Liver (tissue), 8 donors: ENCODE measurements at regions not wholly inside any gene's neighbourhood (a gene's known extent, or its start where the extent isn't known, plus 50 kb on each side); places are given as distances from the start of the nearest gene placed in this dataset.

Source experiments
- DNase-seq: peaks from one replicate; pipeline ENCODE4 v3.0.0-alpha.2; 2017; ENCODE audit warnings: low spot score
- H3K27ac ChIP-seq, 2 donors: one replicate each; pipeline ENCODE4 v1.7.0; 2013; ENCODE audit warnings: inconsistent platforms in 2 of 2, low read length in 2 of 2, control low read depth in 1 of 2, low read depth in 1 of 2, mild to moderate bottlenecking in 1 of 2
- H3K27me3 ChIP-seq, 4 donors: one replicate each; pipeline versions ENCODE4 v1.6.1 to v1.7.0; 2013; ENCODE audit warnings: low read length in 3 of 4, inconsistent platforms in 1 of 4, mild to moderate bottlenecking in 1 of 4, moderate library complexity in 1 of 4; ENCODE audit not compliant: control insufficient read depth in 4 of 4, insufficient read depth in 4 of 4
- H3K36me3 ChIP-seq, 4 donors: one replicate each; pipeline versions ENCODE4 v1.6.1 to v1.7.0; 2013; ENCODE audit warnings: low read length in 3 of 4, mild to moderate bottlenecking in 3 of 4, low read depth in 1 of 4, moderate library complexity in 1 of 4; ENCODE audit not compliant: control insufficient read depth in 4 of 4, insufficient read depth in 3 of 4
- H3K4me1 ChIP-seq, 4 donors: one replicate each; pipeline versions ENCODE4 v1.6.1 to v1.7.0; 2013; ENCODE audit warnings: low read length in 3 of 4, mild to moderate bottlenecking in 3 of 4, moderate library complexity in 1 of 4; ENCODE audit not compliant: control insufficient read depth in 4 of 4, insufficient read depth in 4 of 4
- H3K4me3 ChIP-seq, 3 donors: one replicate each; pipeline versions ENCODE4 v1.6.1 to v1.7.0; 2013; ENCODE audit warnings: low read length in 3 of 3, control low read depth in 1 of 3, low read depth in 1 of 3, mild to moderate bottlenecking in 1 of 3
- H3K9ac ChIP-seq, 2 donors: one replicate each; pipeline ENCODE4 v1.7.0; 2013; ENCODE audit warnings: low read length in 2 of 2, mild to moderate bottlenecking in 2 of 2, moderate library complexity in 2 of 2, control low read depth in 1 of 2, low read depth in 1 of 2
- H3K9me3 ChIP-seq, 4 donors: one replicate each; pipeline versions ENCODE4 v1.6.1 to v1.7.0; 2013; ENCODE audit warnings: low read length in 3 of 4; ENCODE audit not compliant: control insufficient read depth in 4 of 4
- ATF3 ChIP-seq: IDR thresholded peaks from 2 replicates; pipeline ENCODE4 v1.6.1; 2016; ENCODE audit warnings: antibody characterized with exemption
- CTCF ChIP-seq: fragments of 150-350 bp; IDR thresholded peaks from 2 replicates; pipeline ENCODE4 v1.5.1; 2017; ENCODE audit warnings: improper control_type of control experiment, low read depth, low read length; ENCODE audit not compliant: missing input control
- EGR1 ChIP-seq, 2 donors: IDR thresholded peaks; 2 replicates each; pipeline ENCODE4 v1.6.1; 2016 to 2018; ENCODE audit warnings: antibody characterized with exemption in 2 of 2, low read depth in 2 of 2
- FOXA1 ChIP-seq: IDR thresholded peaks from 2 replicates; pipeline ENCODE4 v1.6.1; 2016; ENCODE audit warnings: antibody characterized with exemption
- FOXA2 ChIP-seq: IDR thresholded peaks from 2 replicates; pipeline ENCODE4 v1.6.1; 2016; ENCODE audit warnings: antibody characterized with exemption
- GABPA ChIP-seq, 2 donors: IDR thresholded peaks in 1 of 2; conservative IDR thresholded peaks in 1 of 2; 2 replicates each; pipeline ENCODE4 v1.6.1; 2016; ENCODE audit warnings: antibody characterized with exemption in 2 of 2, mild to moderate bottlenecking in 1 of 2, moderate library complexity in 1 of 2
- HNF4A ChIP-seq, 2 donors: conservative IDR thresholded peaks; 2 replicates each; pipeline ENCODE4 v1.6.1; 2016; ENCODE audit warnings: antibody characterized with exemption in 2 of 2, mild to moderate bottlenecking in 2 of 2
- HNF4G ChIP-seq: IDR thresholded peaks from 2 replicates; pipeline ENCODE4 v1.6.1; 2016; ENCODE audit warnings: antibody characterized with exemption
- JUND ChIP-seq, 2 donors: IDR thresholded peaks; 2 replicates each; pipeline ENCODE4 v1.6.1; 2016; ENCODE audit warnings: antibody characterized with exemption in 2 of 2
- MAX ChIP-seq: IDR thresholded peaks from 2 replicates; pipeline ENCODE4 v1.6.1; 2016; ENCODE audit warnings: antibody characterized with exemption
- NR2F2 ChIP-seq: IDR thresholded peaks from 2 replicates; pipeline ENCODE4 v1.6.1; 2016; ENCODE audit warnings: antibody characterized with exemption
- RAD21 ChIP-seq, 2 donors: IDR thresholded peaks; 2 replicates each; pipeline ENCODE4 v1.6.1; 2016; ENCODE audit warnings: antibody characterized with exemption in 2 of 2, mild to moderate bottlenecking in 2 of 2
- REST ChIP-seq: IDR thresholded peaks from 2 replicates; pipeline ENCODE4 v1.6.1; 2016; ENCODE audit warnings: antibody characterized with exemption, mild to moderate bottlenecking
- SP1 ChIP-seq: IDR thresholded peaks from 2 replicates; pipeline ENCODE4 v1.6.1; 2018; ENCODE audit warnings: antibody characterized with exemption, mild to moderate bottlenecking
- TAF1 ChIP-seq: conservative IDR thresholded peaks from 2 replicates; pipeline ENCODE4 v1.6.1; 2016; ENCODE audit warnings: antibody characterized with exemption, mild to moderate bottlenecking
- YY1 ChIP-seq: IDR thresholded peaks from 2 replicates; pipeline ENCODE4 v1.6.1; 2016; ENCODE audit warnings: antibody characterized with exemption, mild to moderate bottlenecking
- ZBTB33 ChIP-seq: IDR thresholded peaks from 2 replicates; pipeline ENCODE4 v1.6.1; 2016; ENCODE audit warnings: antibody characterized with exemption
- WGBS: extraction: QIAGEN DNeasy Blood & Tissue Kit; methylation state at CpG from one replicate; pipeline ENCODE4 v1.1.7; 2013; 5-methylcytosine and 5-hydroxymethylcytosine counted together
- donor health status: healthy.
- donor health status: healthy.
- donor health status: healthy.
- donor health status: healthy.
- donor health status: healthy.

- H3K27ac ChIP-seq: no peak overlapping the region
- 69% methylated on average over 2 of the region's 2 CpGs for WGBS
- no peaks in the 10 kb centered on the region for H3K4me1 ChIP-seq
- no peak for TF ChIP-seq FOXA2
- no peak for TF ChIP-seq HNF4A (conservative IDR thresholded peaks at IDR 0.05)
- no peak for TF ChIP-seq EGR1 (IDR thresholded peaks at IDR 0.05; ENCODE audit: low read depth in 2 of 2)
- TF ChIP-seq CTCF: no peak
- no peak for TF ChIP-seq SP1
- TF ChIP-seq RAD21 (IDR thresholded peaks at IDR 0.05): no peak
- TF ChIP-seq YY1: no peak
- no peak for TF ChIP-seq GABPA (IDR thresholded peaks at IDR 0.05 in 1 of 2, conservative IDR thresholded peaks at IDR 0.05 in 1 of 2)
- no peak for TF ChIP-seq TAF1
- no peak for TF ChIP-seq FOXA1
- TF ChIP-seq NR2F2: no peak
- TF ChIP-seq ZBTB33: no peak
- no peak for TF ChIP-seq REST
- TF ChIP-seq ATF3: no peak
- TF ChIP-seq JUND (IDR thresholded peaks at IDR 0.05): no peak
- TF ChIP-seq MAX: no peak
- TF ChIP-seq HNF4G: no peak
- no peaks in the 10 kb centered on the region for H3K36me3 ChIP-seq
- H3K27me3 ChIP-seq: no peaks in the 10 kb centered on the region
- peaks cover 0 to 11% (median 3%) of the 10 kb centered on the region in 4 donors for H3K9me3 ChIP-seq
- H3K4me3 ChIP-seq: no peak overlapping the region
- no peak for DNase-seq
- H3K9ac ChIP-seq: no peak overlapping the region
Observed at GRCh38 chr4:62901101-62901500, 1508.1 kb downstream of the TECRL start.
